Trophoblast cell (in vitro differentiated cells and primary cell): ENCODE measurements at regions not wholly inside any gene's neighbourhood (a gene's known extent, or its start where the extent isn't known, plus 50 kb on each side); places are given as distances from the start of the nearest gene placed in this dataset.

Experiments used
- DNase-seq, 2 donors: peaks; one replicate each; pipeline ENCODE4 v3.0.0-alpha.2; 2016
- H2AFZ ChIP-seq: 2 replicates; pipeline ENCODE4 v1.6.1; 2013; ENCODE audit warnings: low read length, moderate library complexity, mild to moderate bottlenecking; ENCODE audit not compliant: insufficient read depth, poor library complexity
- H2AK5ac ChIP-seq: 2 replicates; pipeline ENCODE4 v1.6.1; 2013; ENCODE audit warnings: mild to moderate bottlenecking, low read length
- H2BK120ac ChIP-seq: 2 replicates; pipeline ENCODE4 v1.6.1; 2013; ENCODE audit warnings: low read length, mild to moderate bottlenecking, moderate library complexity; ENCODE audit not compliant: insufficient read depth, poor library complexity
- H2BK12ac ChIP-seq: 2 replicates; pipeline ENCODE4 v1.6.1; 2013; ENCODE audit warnings: mild to moderate bottlenecking, low read length, moderate library complexity
- H2BK5ac ChIP-seq: 2 replicates; pipeline ENCODE4 v1.6.1; 2013; ENCODE audit warnings: low read length, low read depth, moderate library complexity, mild to moderate bottlenecking; ENCODE audit not compliant: poor library complexity
- H3K14ac ChIP-seq: 2 replicates; pipeline ENCODE4 v1.6.1; 2013; ENCODE audit warnings: mild to moderate bottlenecking, low read length
- H3K18ac ChIP-seq: 2 replicates; pipeline ENCODE4 v1.6.1; 2013; ENCODE audit warnings: mild to moderate bottlenecking, low read length
- H3K23ac ChIP-seq: 2 replicates; pipeline ENCODE4 v1.6.1; 2013; ENCODE audit warnings: low read length
- H3K27ac ChIP-seq: 2 replicates; pipeline ENCODE4 v1.5.1; 2013; ENCODE audit warnings: low read depth, mild to moderate bottlenecking, inconsistent platforms, low read length, moderate library complexity
- H3K27me3 ChIP-seq: 2 replicates; pipeline ENCODE4 v1.6.1; 2013; ENCODE audit warnings: inconsistent platforms, mild to moderate bottlenecking, low read length, moderate library complexity; ENCODE audit not compliant: insufficient read depth
- H3K36me3 ChIP-seq, 2 experiments: 1 replicate in 1 of 2; 2 replicates in 1 of 2; pipeline ENCODE4 v1.6.1; 2013; ENCODE audit warnings: low read length in 2 of 2, mild to moderate bottlenecking in 2 of 2, moderate library complexity in 1 of 2; ENCODE audit not compliant: insufficient read depth in 2 of 2, control insufficient read depth in 1 of 2
- H3K4ac ChIP-seq: 2 replicates; pipeline ENCODE4 v1.6.1; 2013; ENCODE audit warnings: low read depth, mild to moderate bottlenecking, low read length, moderate library complexity
- H3K4me1 ChIP-seq, 2 experiments: 1 replicate in 1 of 2; 2 replicates in 1 of 2; pipeline ENCODE4 v1.6.1; 2013; ENCODE audit warnings: low read length in 2 of 2, mild to moderate bottlenecking in 2 of 2, moderate library complexity in 1 of 2; ENCODE audit not compliant: insufficient read depth in 2 of 2, control insufficient read depth in 1 of 2
- H3K4me2 ChIP-seq: 2 replicates; pipeline ENCODE4 v1.6.1; 2013; ENCODE audit warnings: inconsistent platforms, mild to moderate bottlenecking, low read length, moderate library complexity
- H3K4me3 ChIP-seq: 2 replicates; pipeline ENCODE4 v1.5.1; 2013; ENCODE audit warnings: mild to moderate bottlenecking, low read depth, low read length, inconsistent platforms
- H3K79me1 ChIP-seq: one replicate; pipeline ENCODE4 v1.6.1; 2013; ENCODE audit warnings: low read length
- H3K79me2 ChIP-seq: 2 replicates; pipeline ENCODE4 v1.6.1; 2013; ENCODE audit warnings: low read length, mild to moderate bottlenecking; ENCODE audit not compliant: control insufficient read depth, insufficient read depth, poor library complexity
- H3K9ac ChIP-seq: 2 replicates; pipeline ENCODE4 v1.6.1; 2013; ENCODE audit warnings: mild to moderate bottlenecking, low read length
- H3K9me3 ChIP-seq: 2 replicates; pipeline ENCODE4 v1.6.1; 2013; ENCODE audit warnings: low read depth, mild to moderate bottlenecking, control low read depth, inconsistent platforms, low read length; ENCODE audit not compliant: insufficient read depth
- H4K12ac ChIP-seq: 2 replicates; pipeline ENCODE4 v1.6.1; 2013; ENCODE audit warnings: low read depth, mild to moderate bottlenecking, low read length, moderate library complexity
- H4K8ac ChIP-seq: 2 replicates; pipeline ENCODE4 v1.6.1; 2013; ENCODE audit warnings: low read depth, mild to moderate bottlenecking, low read length, moderate library complexity
- H4K91ac ChIP-seq: one replicate; pipeline ENCODE4 v1.6.1; 2013; ENCODE audit warnings: low read depth, mild to moderate bottlenecking, low read length, moderate library complexity
- WGBS: extraction: QIAGEN DNeasy Blood & Tissue Kit; methylation state at CpG from one replicate; pipeline ENCODE4 v1.1.7; 2013; ENCODE audit warnings: missing lambda C conversion rate; ENCODE audit not compliant: insufficient read length, insufficient coverage; ENCODE audit errors: extremely low coverage; 5-methylcytosine and 5-hydroxymethylcytosine counted together

DNA sequence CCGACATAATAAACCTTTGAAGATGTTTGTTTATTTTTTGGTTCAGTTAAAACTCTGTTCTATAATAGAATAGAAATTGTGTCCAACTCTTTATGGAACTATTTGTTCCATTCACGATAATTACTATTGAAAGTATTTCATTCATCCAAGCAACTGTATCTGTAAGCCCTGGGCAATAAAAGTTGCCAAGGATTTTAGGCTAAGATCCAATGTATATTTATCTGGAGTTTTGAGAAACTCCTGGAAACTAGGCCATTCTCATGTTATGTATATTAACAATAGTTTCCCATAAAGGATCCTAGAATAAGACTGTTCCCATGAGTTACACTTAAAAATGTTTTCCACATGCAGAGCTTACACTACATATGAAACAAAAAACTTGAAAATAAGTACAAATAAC is 261.6 kb downstream of the SLITRK6 start:
- no peak overlapping the region for H4K91ac ChIP-seq
- no peaks in the 10 kb centered on the region for H3K79me2 ChIP-seq
- no CpG with 5 or more reads among the region's 2 CpGs for WGBS
- no peak overlapping the region for H3K4me2 ChIP-seq
- H3K14ac ChIP-seq, result no peak overlapping the region
- no peaks in the 10 kb centered on the region for H3K4me1 ChIP-seq
- H2BK12ac ChIP-seq, result no peak overlapping the region
- no peaks in the 10 kb centered on the region for H3K36me3 ChIP-seq
- H4K8ac ChIP-seq, result no peak overlapping the region
- H3K18ac ChIP-seq, result no peak overlapping the region
- no peak overlapping the region for H4K12ac ChIP-seq
- H3K27me3 ChIP-seq, result no peaks in the 10 kb centered on the region
- DNase-seq, result no peak
- no peak overlapping the region for H2AK5ac ChIP-seq
- no peak overlapping the region for H2BK5ac ChIP-seq
- H3K27ac ChIP-seq, result no peak overlapping the region
- H2BK120ac ChIP-seq, result no peak overlapping the region
- no peak overlapping the region for H3K4me3 ChIP-seq
- no peak overlapping the region for H3K4ac ChIP-seq
- H3K79me1 ChIP-seq, result no peaks in the 10 kb centered on the region
- no peak overlapping the region for H2AFZ ChIP-seq
- H3K23ac ChIP-seq, result no peak overlapping the region
- H3K9ac ChIP-seq, result no peak overlapping the region
- no peaks in the 10 kb centered on the region for H3K9me3 ChIP-seq

DNA sequence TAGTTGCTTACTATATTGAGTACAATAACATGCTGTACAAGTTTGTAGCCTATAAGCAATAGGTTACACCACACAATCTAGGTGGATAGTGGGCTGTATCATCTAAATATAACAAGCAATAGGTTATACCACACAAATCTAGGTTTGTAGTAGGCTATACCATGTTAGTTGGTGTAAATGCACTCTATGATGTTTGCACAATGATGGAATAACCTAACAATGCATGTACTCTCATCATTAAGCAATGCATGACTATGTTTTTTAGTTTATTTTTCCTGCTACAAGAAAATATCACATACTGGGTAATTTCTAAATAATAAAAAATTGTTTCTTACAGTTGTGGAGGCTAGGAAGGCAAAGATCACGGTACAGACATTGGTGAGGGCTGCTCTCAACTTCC is 262.5 kb downstream of the SLITRK6 start:
- no peaks in the 10 kb centered on the region for H3K9me3 ChIP-seq
- WGBS, result no CpG with 5 or more reads among the region's 1 CpG
- H3K9ac ChIP-seq, result no peak overlapping the region
- H3K4me3 ChIP-seq, result no peak overlapping the region
- H3K14ac ChIP-seq, result no peak overlapping the region
- no peak overlapping the region for H2AFZ ChIP-seq
- no peaks in the 10 kb centered on the region for H3K79me2 ChIP-seq
- no peak overlapping the region for H4K91ac ChIP-seq
- H3K27me3 ChIP-seq, result no peaks in the 10 kb centered on the region
- H3K27ac ChIP-seq, result no peak overlapping the region
- H4K8ac ChIP-seq, result no peak overlapping the region
- H3K4ac ChIP-seq, result no peak overlapping the region
- H2BK5ac ChIP-seq, result no peak overlapping the region
- no peak overlapping the region for H2BK12ac ChIP-seq
- no peak overlapping the region for H2BK120ac ChIP-seq
- DNase-seq, result no peak
- H3K4me1 ChIP-seq, result no peaks in the 10 kb centered on the region
- H2AK5ac ChIP-seq, result no peak overlapping the region
- H3K18ac ChIP-seq, result no peak overlapping the region
- H4K12ac ChIP-seq, result no peak overlapping the region
- H3K36me3 ChIP-seq, result no peaks in the 10 kb centered on the region
- no peak overlapping the region for H3K23ac ChIP-seq
- no peaks in the 10 kb centered on the region for H3K79me1 ChIP-seq
- H3K4me2 ChIP-seq, result no peak overlapping the region

- H3K23ac ChIP-seq, result no peak overlapping the region
- H3K9me3 ChIP-seq, result no peaks in the 10 kb centered on the region
- H2BK12ac ChIP-seq, result no peak overlapping the region
- no CpG with 5 or more reads among the region's 4 CpGs for WGBS
- no peak overlapping the region for H3K9ac ChIP-seq
- H3K79me1 ChIP-seq, result no peaks in the 10 kb centered on the region
- no peak overlapping the region for H3K14ac ChIP-seq
- H3K27me3 ChIP-seq, result no peaks in the 10 kb centered on the region
- H2BK5ac ChIP-seq, result no peak overlapping the region
- no peak for DNase-seq
- H3K27ac ChIP-seq, result no peak overlapping the region
- no peak overlapping the region for H3K4ac ChIP-seq
- H3K4me2 ChIP-seq, result no peak overlapping the region
- H3K36me3 ChIP-seq, result no peaks in the 10 kb centered on the region
- H4K91ac ChIP-seq, result no peak overlapping the region
- H4K8ac ChIP-seq, result no peak overlapping the region
- no peaks in the 10 kb centered on the region for H3K79me2 ChIP-seq
- H3K18ac ChIP-seq, result no peak overlapping the region
- H2BK120ac ChIP-seq, result no peak overlapping the region
- no peak overlapping the region for H3K4me3 ChIP-seq
- no peak overlapping the region for H2AK5ac ChIP-seq
- no peaks in the 10 kb centered on the region for H3K4me1 ChIP-seq
- H2AFZ ChIP-seq, result no peak overlapping the region
- H4K12ac ChIP-seq, result no peak overlapping the region
Measured at GRCh38 chr13:85535316-85536084, 263.7 kb downstream of the SLITRK6 start.

- Histone ChIP-seq H4K8ac (no peak overlapping the region), H2BK5ac (no peak overlapping the region), H3K79me1 (peaks cover 7% of the 10 kb centered on the region), H2AK5ac (no peak overlapping the region), H3K9ac (no peak overlapping the region), H3K4ac (no peak overlapping the region), H3K27ac (no peak overlapping the region), H3K79me2 (no peaks in the 10 kb centered on the region), H3K4me3 (no peak overlapping the region), H4K12ac (no peak overlapping the region), H2BK120ac (no peak overlapping the region), H2AFZ (no peak overlapping the region), H3K14ac (no peak overlapping the region), H2BK12ac (no peak overlapping the region), H3K36me3 (no peaks in the 10 kb centered on the region), H3K9me3 (no peaks in the 10 kb centered on the region), H4K91ac (no peak overlapping the region), H3K23ac (no peak overlapping the region), H3K4me1 (peaks cover 0 to 4% of the 10 kb centered on the region in 2 experiments), H3K18ac (no peak overlapping the region), H3K27me3 (no peaks in the 10 kb centered on the region), H3K4me2 (no peak overlapping the region)
- no CpG with 5 or more reads among the region's 2 CpGs for WGBS
- DNase-seq, result no peak
Measured at GRCh38 chr13:85533911-85534310, 265.3 kb downstream of the SLITRK6 start.
